ENCODE measurements at regions not wholly inside any gene's neighbourhood (a gene's known extent, or its start where the extent isn't known, plus 50 kb on each side); places are given as distances from the start of the nearest gene placed in this dataset.

- no peak overlapping the region for H3K27ac ChIP-seq (ENCODE audit: low read length)
- CTCF ChIA-PET, result no interaction called here
- no peak for TF ChIP-seq POLR2AphosphoS5 (IDR thresholded peaks at IDR 0.05; ENCODE audit: low read depth, low read length)
- TF ChIP-seq, protein P1, sequence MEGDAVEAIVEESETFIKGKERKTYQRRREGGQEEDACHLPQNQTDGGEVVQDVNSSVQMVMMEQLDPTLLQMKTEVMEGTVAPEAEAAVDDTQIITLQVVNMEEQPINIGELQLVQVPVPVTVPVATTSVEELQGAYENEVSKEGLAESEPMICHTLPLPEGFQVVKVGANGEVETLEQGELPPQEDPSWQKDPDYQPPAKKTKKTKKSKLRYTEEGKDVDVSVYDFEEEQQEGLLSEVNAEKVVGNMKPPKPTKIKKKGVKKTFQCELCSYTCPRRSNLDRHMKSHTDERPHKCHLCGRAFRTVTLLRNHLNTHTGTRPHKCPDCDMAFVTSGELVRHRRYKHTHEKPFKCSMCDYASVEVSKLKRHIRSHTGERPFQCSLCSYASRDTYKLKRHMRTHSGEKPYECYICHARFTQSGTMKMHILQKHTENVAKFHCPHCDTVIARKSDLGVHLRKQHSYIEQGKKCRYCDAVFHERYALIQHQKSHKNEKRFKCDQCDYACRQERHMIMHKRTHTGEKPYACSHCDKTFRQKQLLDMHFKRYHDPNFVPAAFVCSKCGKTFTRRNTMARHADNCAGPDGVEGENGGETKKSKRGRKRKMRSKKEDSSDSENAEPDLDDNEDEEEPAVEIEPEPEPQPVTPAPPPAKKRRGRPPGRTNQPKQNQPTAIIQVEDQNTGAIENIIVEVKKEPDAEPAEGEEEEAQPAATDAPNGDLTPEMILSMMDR (IDR thresholded peaks at IDR 0.05), result no peak
- TF ChIP-seq TCF7L2 (IDR thresholded peaks at IDR 0.05; ENCODE audit: low read depth, low read length), result no peak
- no peak for TF ChIP-seq SIN3A (IDR thresholded peaks at IDR 0.05; ENCODE audit: borderline replicate concordance, insufficient read depth, low read depth, low read length)
- no peak for DNase-seq (ENCODE audit: low read depth, low spot score)
- H3K36me3 ChIP-seq (ENCODE audit: control insufficient read depth, insufficient read depth, low read length), result no peaks in the 10 kb centered on the region
- POLR2A ChIA-PET, result no interaction called here
- H3K4me3 ChIP-seq (ENCODE audit: low read depth in 2 of 2, low read length in 2 of 2), result no peak overlapping the region
- no peak for ATAC-seq
- in situ Hi-C loops (cut with HindIII; ENCODE audit: low pct_unique_long_range_greater_than_20kb, low sequenced_read_pairs), result no loop called here
- intact Hi-C loops (cut with micrococcal nuclease; ENCODE audit: unreplicated experiment), result no loop called here
- no peaks in the 10 kb centered on the region for H3K27me3 ChIP-seq (ENCODE audit: control insufficient read depth, insufficient read depth, low read length)
- H3K4me1 ChIP-seq (ENCODE audit: control insufficient read depth, insufficient read depth, low read length), result no peaks in the 10 kb centered on the region
- H3K9me3 ChIP-seq (ENCODE audit: control insufficient read depth, insufficient read depth, low read depth, low read length), result no peaks in the 10 kb centered on the region
- BruUV-seq (replicated peaks), result no TSS peak
Observed at GRCh38 chr6:8881663-8882062, 446.3 kb upstream of the SLC35B3 start.

DNA sequence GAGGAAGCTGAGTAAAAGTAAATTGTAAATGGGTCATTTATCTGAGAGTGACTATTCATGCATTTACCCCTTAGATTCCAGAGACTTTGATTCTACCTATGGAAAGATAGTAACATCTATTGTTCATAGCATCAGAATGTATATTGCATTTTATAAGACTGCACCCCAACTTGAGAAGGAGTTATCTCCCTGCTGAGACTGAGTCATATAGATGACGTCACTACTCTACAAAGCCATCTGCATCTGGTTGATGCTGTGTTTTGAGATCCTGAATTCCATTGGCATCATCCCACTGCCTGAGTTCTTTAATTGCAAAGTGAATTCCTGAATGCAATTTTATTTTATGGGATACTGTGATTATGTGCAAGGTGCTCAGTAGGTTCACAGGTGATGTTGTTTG, 444.0 kb upstream of the SLC35B3 start:
- TF ChIP-seq TCF7L2 (IDR thresholded peaks at IDR 0.05; ENCODE audit: low read depth, low read length), result no peak
- TF ChIP-seq, protein P2, sequence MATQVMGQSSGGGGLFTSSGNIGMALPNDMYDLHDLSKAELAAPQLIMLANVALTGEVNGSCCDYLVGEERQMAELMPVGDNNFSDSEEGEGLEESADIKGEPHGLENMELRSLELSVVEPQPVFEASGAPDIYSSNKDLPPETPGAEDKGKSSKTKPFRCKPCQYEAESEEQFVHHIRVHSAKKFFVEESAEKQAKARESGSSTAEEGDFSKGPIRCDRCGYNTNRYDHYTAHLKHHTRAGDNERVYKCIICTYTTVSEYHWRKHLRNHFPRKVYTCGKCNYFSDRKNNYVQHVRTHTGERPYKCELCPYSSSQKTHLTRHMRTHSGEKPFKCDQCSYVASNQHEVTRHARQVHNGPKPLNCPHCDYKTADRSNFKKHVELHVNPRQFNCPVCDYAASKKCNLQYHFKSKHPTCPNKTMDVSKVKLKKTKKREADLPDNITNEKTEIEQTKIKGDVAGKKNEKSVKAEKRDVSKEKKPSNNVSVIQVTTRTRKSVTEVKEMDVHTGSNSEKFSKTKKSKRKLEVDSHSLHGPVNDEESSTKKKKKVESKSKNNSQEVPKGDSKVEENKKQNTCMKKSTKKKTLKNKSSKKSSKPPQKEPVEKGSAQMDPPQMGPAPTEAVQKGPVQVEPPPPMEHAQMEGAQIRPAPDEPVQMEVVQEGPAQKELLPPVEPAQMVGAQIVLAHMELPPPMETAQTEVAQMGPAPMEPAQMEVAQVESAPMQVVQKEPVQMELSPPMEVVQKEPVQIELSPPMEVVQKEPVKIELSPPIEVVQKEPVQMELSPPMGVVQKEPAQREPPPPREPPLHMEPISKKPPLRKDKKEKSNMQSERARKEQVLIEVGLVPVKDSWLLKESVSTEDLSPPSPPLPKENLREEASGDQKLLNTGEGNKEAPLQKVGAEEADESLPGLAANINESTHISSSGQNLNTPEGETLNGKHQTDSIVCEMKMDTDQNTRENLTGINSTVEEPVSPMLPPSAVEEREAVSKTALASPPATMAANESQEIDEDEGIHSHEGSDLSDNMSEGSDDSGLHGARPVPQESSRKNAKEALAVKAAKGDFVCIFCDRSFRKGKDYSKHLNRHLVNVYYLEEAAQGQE (IDR thresholded peaks at IDR 0.05; ENCODE audit: insufficient read depth in 1 of 2, low read depth in 2 of 2, low read length in 1 of 2), result no peak
- TF ChIP-seq, protein P1 (IDR thresholded peaks at IDR 0.05), result no peak
- TF ChIP-seq POLR2AphosphoS5 (IDR thresholded peaks at IDR 0.05; ENCODE audit: low read depth, low read length), result no peak
- no peak for TF ChIP-seq SIN3A (IDR thresholded peaks at IDR 0.05; ENCODE audit: borderline replicate concordance, insufficient read depth, low read depth, low read length)
- H3K9me3 ChIP-seq (ENCODE audit: control insufficient read depth, insufficient read depth, low read depth, low read length), result no peaks in the 10 kb centered on the region
- BruUV-seq (replicated peaks), result no TSS peak
- no peaks in the 10 kb centered on the region for H3K4me1 ChIP-seq (ENCODE audit: control insufficient read depth, insufficient read depth, low read length)
- H3K36me3 ChIP-seq (ENCODE audit: control insufficient read depth, insufficient read depth, low read length), result no peaks in the 10 kb centered on the region
- ChIA-PET POLR2A (no interaction called here), CTCF (no interaction called here)
- intact Hi-C loops (cut with micrococcal nuclease; ENCODE audit: unreplicated experiment), result no loop called here
- H3K27me3 ChIP-seq (ENCODE audit: control insufficient read depth, insufficient read depth, low read length), result no peaks in the 10 kb centered on the region
- ATAC-seq (no peak), DNase-seq (ENCODE audit: low read depth, low spot score) (no peak)
- H3K4me3 ChIP-seq (ENCODE audit: low read depth in 2 of 2, low read length in 2 of 2), result no peak overlapping the region
- H3K27ac ChIP-seq (ENCODE audit: low read length), result no peak overlapping the region
- in situ Hi-C loops (cut with HindIII; ENCODE audit: low pct_unique_long_range_greater_than_20kb, low sequenced_read_pairs), result no loop called here

All from Panc1 (cell line).